SK-N-MC (cell line): ENCODE measurements at regions not wholly inside any gene's neighbourhood (a gene's known extent, or its start where the extent isn't known, plus 50 kb on each side); places are given as distances from the start of the nearest gene placed in this dataset.

ENCODE experiments used
- EZH2 ChIP-seq: fragments of 200-600 bp; sonication (generic); IDR thresholded peaks from one replicate; pipeline ENCODE4 v1.6.1; 2017; ENCODE audit warnings: antibody characterized with exemption
- POLR2AphosphoS5 ChIP-seq: IDR thresholded peaks from 2 replicates; pipeline ENCODE4 v1.6.1; 2012; ENCODE audit warnings: mild to moderate bottlenecking, low read depth, low read length, borderline replicate concordance

GRCh38 chr12:125461831-125462230 is 396.6 kb downstream of the AACS start:
- TF ChIP-seq EZH2 (no peak), POLR2AphosphoS5 (no peak)
